ENCODE measurements at regions not wholly inside any gene's neighbourhood (a gene's known extent, or its start where the extent isn't known, plus 50 kb on each side); places are given as distances from the start of the nearest gene placed in this dataset.

DNA sequence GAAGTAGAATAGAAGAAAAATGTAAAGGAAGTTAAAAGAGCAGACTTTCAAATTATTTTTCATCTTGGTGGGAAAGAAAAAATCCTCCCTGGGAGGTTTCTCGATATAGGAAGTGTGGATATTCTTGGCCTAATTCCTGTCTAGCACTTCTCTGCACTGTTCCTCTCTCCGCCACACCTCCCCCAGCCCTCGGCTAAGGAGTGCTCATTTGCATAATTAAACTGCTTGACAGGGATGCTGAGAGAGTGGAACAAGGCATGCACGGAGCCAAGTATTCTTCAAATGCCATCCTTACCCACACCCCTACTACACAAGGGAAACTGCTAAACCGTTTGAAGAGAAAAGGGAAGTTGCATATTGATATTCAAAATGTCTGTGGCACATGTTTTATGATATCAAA, 511.0 kb upstream of the HTR2A start:
- TF ChIP-seq, protein P1, sequence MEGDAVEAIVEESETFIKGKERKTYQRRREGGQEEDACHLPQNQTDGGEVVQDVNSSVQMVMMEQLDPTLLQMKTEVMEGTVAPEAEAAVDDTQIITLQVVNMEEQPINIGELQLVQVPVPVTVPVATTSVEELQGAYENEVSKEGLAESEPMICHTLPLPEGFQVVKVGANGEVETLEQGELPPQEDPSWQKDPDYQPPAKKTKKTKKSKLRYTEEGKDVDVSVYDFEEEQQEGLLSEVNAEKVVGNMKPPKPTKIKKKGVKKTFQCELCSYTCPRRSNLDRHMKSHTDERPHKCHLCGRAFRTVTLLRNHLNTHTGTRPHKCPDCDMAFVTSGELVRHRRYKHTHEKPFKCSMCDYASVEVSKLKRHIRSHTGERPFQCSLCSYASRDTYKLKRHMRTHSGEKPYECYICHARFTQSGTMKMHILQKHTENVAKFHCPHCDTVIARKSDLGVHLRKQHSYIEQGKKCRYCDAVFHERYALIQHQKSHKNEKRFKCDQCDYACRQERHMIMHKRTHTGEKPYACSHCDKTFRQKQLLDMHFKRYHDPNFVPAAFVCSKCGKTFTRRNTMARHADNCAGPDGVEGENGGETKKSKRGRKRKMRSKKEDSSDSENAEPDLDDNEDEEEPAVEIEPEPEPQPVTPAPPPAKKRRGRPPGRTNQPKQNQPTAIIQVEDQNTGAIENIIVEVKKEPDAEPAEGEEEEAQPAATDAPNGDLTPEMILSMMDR (IDR thresholded peaks at IDR 0.05; ENCODE audit: low read depth, low read length): no peak
- no peak for TF ChIP-seq POLR2A (IDR thresholded peaks at IDR 0.05; ENCODE audit: extremely low read depth, insufficient read length)
- TF ChIP-seq MYC (IDR thresholded peaks at IDR 0.05; ENCODE audit: low read depth, low read length): no peak
- TF ChIP-seq, protein P2, sequence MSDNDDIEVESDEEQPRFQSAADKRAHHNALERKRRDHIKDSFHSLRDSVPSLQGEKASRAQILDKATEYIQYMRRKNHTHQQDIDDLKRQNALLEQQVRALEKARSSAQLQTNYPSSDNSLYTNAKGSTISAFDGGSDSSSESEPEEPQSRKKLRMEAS (IDR thresholded peaks at IDR 0.05; ENCODE audit: low read depth, low read length): no peak
- no peak for DNase-seq (ENCODE audit: low read depth)
- H3K4me3 ChIP-seq (ENCODE audit: low read depth, low read length): no peak overlapping the region

DNA sequence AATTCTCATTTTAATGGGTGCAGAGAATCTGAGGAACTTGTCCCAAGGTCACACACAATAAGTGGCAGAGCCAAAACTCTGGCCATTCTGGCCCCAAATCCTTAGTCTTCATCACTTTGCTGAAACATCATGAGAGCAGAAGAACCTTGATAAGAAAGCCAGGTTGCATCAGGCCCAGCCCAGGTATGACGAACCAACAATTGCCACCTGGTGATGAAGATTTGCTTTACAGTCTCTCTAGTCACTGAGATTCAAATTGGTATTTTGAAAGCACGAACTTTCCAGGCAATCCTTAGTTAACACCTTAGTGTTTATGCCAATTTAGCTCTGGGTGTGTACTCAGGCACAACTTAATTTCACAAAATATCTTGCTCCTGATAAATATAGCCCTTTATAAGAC, 502.7 kb upstream of the HTR2A start:
- no peak for DNase-seq (ENCODE audit: low read depth)
- no peak overlapping the region for H3K4me3 ChIP-seq (ENCODE audit: low read depth, low read length)
- TF ChIP-seq, protein P1 (IDR thresholded peaks at IDR 0.05; ENCODE audit: low read depth, low read length): no peak
- TF ChIP-seq POLR2A (IDR thresholded peaks at IDR 0.05; ENCODE audit: extremely low read depth, insufficient read length) (no peak), MYC (IDR thresholded peaks at IDR 0.05; ENCODE audit: low read depth, low read length) (no peak)
- TF ChIP-seq, protein P2 (IDR thresholded peaks at IDR 0.05; ENCODE audit: low read depth, low read length): no peak

DNA sequence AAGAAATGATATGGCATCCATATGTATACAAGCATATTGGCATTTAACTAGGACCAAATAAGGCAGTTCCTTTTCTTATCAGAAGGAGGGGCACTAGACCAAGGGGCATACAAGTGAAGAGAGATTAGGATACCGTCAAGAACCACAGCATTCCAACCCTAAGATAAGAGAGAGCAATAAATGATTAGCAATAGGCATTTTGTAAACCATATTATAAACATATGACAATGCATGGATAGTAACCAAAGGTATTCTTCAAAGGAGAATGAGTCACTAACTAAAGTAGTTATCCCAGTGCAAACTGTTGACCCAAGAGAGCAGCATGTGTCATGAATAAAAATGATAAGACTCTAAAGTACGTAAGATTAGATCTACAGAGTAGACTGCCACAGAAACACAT, 500.9 kb upstream of the HTR2A start:
- TF ChIP-seq, protein P1 (IDR thresholded peaks at IDR 0.05; ENCODE audit: low read depth, low read length): no peak
- H3K4me3 ChIP-seq (ENCODE audit: low read depth, low read length): no peak overlapping the region
- no peak for DNase-seq (ENCODE audit: low read depth)

DNA sequence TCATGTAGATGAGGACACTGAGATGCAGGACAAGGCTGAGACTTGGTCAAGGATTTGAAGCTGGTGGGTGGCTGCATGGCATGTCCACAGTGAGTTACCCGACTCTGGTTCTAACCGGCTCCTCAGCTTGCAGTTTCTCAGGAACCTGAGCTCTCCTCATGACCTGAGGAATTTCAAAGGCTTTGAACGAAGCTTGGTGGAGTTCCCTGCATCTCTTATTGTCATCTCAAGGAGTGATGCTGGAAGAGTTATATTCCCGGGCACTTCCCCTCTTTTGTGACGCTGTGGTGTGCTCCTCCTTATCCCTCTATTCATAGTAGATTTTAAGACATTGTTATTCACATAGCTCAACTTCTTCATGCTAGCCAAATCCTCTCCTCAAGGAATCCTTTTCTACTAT, 500.1 kb upstream of the HTR2A start:
- DNase-seq (ENCODE audit: low read depth): no peak
- TF ChIP-seq MYC (IDR thresholded peaks at IDR 0.05; ENCODE audit: low read depth, low read length) (no peak), POLR2A (IDR thresholded peaks at IDR 0.05; ENCODE audit: extremely low read depth, insufficient read length) (no peak)
- TF ChIP-seq, protein P2 (IDR thresholded peaks at IDR 0.05; ENCODE audit: low read depth, low read length): no peak
- TF ChIP-seq, protein P1 (IDR thresholded peaks at IDR 0.05; ENCODE audit: low read depth, low read length): no peak

DNA sequence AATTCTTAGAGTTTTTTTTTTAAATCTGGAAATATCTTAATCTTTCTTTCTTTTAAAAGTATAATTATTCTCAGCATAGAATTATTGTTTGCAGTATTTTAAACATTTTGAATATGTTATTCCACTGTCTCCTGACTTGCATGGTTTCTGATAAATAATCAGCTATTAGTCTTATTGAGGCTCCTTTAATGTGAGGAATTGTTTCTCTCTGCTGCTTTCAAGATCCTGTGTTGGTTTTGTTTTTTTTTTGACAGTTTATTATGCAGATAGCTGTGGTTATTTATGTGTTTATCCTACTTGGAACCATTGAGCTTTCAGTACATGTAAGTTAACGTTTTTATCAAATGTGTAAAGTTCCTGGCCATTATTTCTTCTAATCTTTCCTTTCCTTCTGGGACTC, 477.9 kb upstream of the HTR2A start:
- TF ChIP-seq, protein P2 (IDR thresholded peaks at IDR 0.05; ENCODE audit: low read depth, low read length): no peak
- TF ChIP-seq MYC (IDR thresholded peaks at IDR 0.05; ENCODE audit: low read depth, low read length): no peak
- no peak overlapping the region for H3K4me3 ChIP-seq (ENCODE audit: low read depth, low read length)
- DNase-seq (ENCODE audit: low read depth): no peak

More for the DNA sequence above, 500.1 kb upstream of the HTR2A start:
- H3K4me3 ChIP-seq (ENCODE audit: low read depth, low read length): no peak overlapping the region

DNA sequence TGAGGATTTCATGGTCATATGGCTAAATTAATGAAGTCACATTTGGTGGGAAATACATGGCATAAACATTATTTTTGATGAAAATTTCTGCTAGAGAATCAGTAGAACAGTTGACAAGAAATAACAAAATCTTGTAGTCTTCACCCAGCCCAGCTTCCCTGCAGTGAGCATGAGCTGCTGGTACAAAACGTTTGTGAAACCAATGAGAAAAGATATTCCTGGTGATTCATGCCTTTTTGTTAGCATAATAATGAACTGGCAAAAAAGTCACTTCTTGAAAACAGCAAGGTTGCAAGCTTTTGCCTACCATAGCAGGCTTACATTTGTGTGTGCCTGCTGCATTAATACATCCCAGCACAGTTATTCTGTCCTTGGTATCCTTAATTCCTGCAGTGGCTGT, 475.9 kb upstream of the HTR2A start:
- no peak overlapping the region for H3K4me3 ChIP-seq (ENCODE audit: low read depth, low read length)
- TF ChIP-seq, protein P1 (IDR thresholded peaks at IDR 0.05; ENCODE audit: low read depth, low read length): no peak
- TF ChIP-seq, protein P2 (IDR thresholded peaks at IDR 0.05; ENCODE audit: low read depth, low read length): no peak
- TF ChIP-seq POLR2A (IDR thresholded peaks at IDR 0.05; ENCODE audit: extremely low read depth, insufficient read length) (no peak), MYC (IDR thresholded peaks at IDR 0.05; ENCODE audit: low read depth, low read length) (no peak)
- no peak for DNase-seq (ENCODE audit: low read depth)

Measured in NB4 (cell line).